DOHH2 (cell line): ENCODE measurements at regions not wholly inside any gene's neighbourhood (a gene's known extent, or its start where the extent isn't known, plus 50 kb on each side); places are given as distances from the start of the nearest gene placed in this dataset.

ENCODE experiments used
- H3F3A ChIP-seq: fragments of 200-600 bp; sonication (generic), shearing (Covaris generic); 2 replicates; pipeline ENCODE4 v1.6.0; 2016; ENCODE audit warnings: antibody characterized with exemption, mild to moderate bottlenecking; ENCODE audit not compliant: control insufficient read depth, insufficient read depth
- H3K27ac ChIP-seq: fragments of 200-600 bp; sonication (generic); 2 replicates; pipeline ENCODE4 v1.5.1; 2014; ENCODE audit warnings: low read depth, mild to moderate bottlenecking, low read length, moderate library complexity
- H3K27me3 ChIP-seq: fragments of 200-600 bp; sonication (generic); 2 replicates; pipeline ENCODE4 v1.6.1; 2014; ENCODE audit warnings: mild to moderate bottlenecking, low read length, mixed read lengths; ENCODE audit not compliant: control insufficient read depth
- H3K36me3 ChIP-seq: fragments of 200-600 bp; sonication (generic); 2 replicates; pipeline ENCODE4 v1.6.1; 2014; ENCODE audit warnings: mild to moderate bottlenecking, low read length, moderate library complexity, mixed read lengths; ENCODE audit not compliant: control insufficient read depth
- H3K4me1 ChIP-seq: fragments of 200-600 bp; sonication (generic); 2 replicates; pipeline ENCODE4 v1.6.1; 2014; ENCODE audit warnings: mild to moderate bottlenecking, low read length, mixed read lengths; ENCODE audit not compliant: control insufficient read depth
- H3K4me2 ChIP-seq: fragments of 200-600 bp; sonication (generic); 2 replicates; pipeline ENCODE4 v1.6.0; 2014; ENCODE audit warnings: mild to moderate bottlenecking, low read length, moderate library complexity
- H3K4me3 ChIP-seq: fragments of 200-600 bp; sonication (generic); 2 replicates; pipeline ENCODE4 v1.5.1; 2014; ENCODE audit warnings: mild to moderate bottlenecking, low read length, mixed read lengths
- H3K79me2 ChIP-seq: fragments of 200-600 bp; sonication (generic); 2 replicates; pipeline ENCODE4 v1.6.1; 2014; ENCODE audit warnings: mild to moderate bottlenecking, low read length, mixed read lengths; ENCODE audit not compliant: control insufficient read depth
- H3K9me2 ChIP-seq: fragments of 200-600 bp; sonication (generic); replicated peaks from 2 replicates; pipeline ENCODE4 v1.6.1; 2014; ENCODE audit warnings: mild to moderate bottlenecking, low read length, mixed read lengths; ENCODE audit not compliant: control insufficient read depth
- H3K9me3 ChIP-seq: fragments of 200-600 bp; sonication (generic); 2 replicates; pipeline ENCODE4 v1.6.1; 2014; ENCODE audit warnings: antibody characterized with exemption, low read length, mixed read lengths; ENCODE audit not compliant: control insufficient read depth, insufficient read depth
- H4K20me1 ChIP-seq: fragments of 200-600 bp; sonication (generic); 2 replicates; pipeline ENCODE4 v1.6.0; 2014; ENCODE audit warnings: low read depth, mild to moderate bottlenecking, antibody characterized with exemption, low read length, moderate library complexity; ENCODE audit not compliant: control insufficient read depth, insufficient read depth
- CTCF ChIP-seq: fragments of 200-600 bp; sonication (generic); IDR thresholded peaks from one replicate; pipeline ENCODE4 v1.5.1; 2014; ENCODE audit warnings: antibody characterized with exemption, mild to moderate bottlenecking, low read depth, low read length; ENCODE audit not compliant: poor library complexity, severe bottlenecking
- EZH2phosphoT487 ChIP-seq: fragments of 200-600 bp; sonication (generic); IDR thresholded peaks from 2 replicates; pipeline ENCODE4 v1.6.1; 2017; ENCODE audit warnings: borderline replicate concordance, mild to moderate bottlenecking, antibody characterized with exemption, low read length, moderate library complexity, mixed read lengths

- no peaks in the 10 kb centered on the region for H3K9me2 ChIP-seq
- no peak overlapping the region for H3K4me3 ChIP-seq
- no peaks in the 10 kb centered on the region for H4K20me1 ChIP-seq
These were observed 308.4 kb upstream of the COL3A1 start for GRCh38 chr2:188665727-188666304.

GRCh38 chr2:188666503-188666902, 307.7 kb upstream of the COL3A1 start:
- H3K27me3 ChIP-seq = no peaks in the 10 kb centered on the region
- no peaks in the 10 kb centered on the region for H3K79me2 ChIP-seq
- H3K9me3 ChIP-seq = no peaks in the 10 kb centered on the region
- H4K20me1 ChIP-seq = no peaks in the 10 kb centered on the region
- no peaks in the 10 kb centered on the region for H3K36me3 ChIP-seq
- no peaks in the 10 kb centered on the region for H3F3A ChIP-seq
- H3K9me2 ChIP-seq = no peaks in the 10 kb centered on the region
- H3K4me1 ChIP-seq = no peaks in the 10 kb centered on the region
- no peak overlapping the region for H3K27ac ChIP-seq
- TF ChIP-seq CTCF (no peak), EZH2phosphoT487 (no peak)
- no peak overlapping the region for H3K4me2 ChIP-seq
- H3K4me3 ChIP-seq = no peak overlapping the region

More at GRCh38 chr2:188665727-188666304, 308.4 kb upstream of the COL3A1 start:
- H3K79me2 ChIP-seq = no peaks in the 10 kb centered on the region
- no peak overlapping the region for H3K4me2 ChIP-seq
- H3K9me3 ChIP-seq = no peaks in the 10 kb centered on the region
- no peaks in the 10 kb centered on the region for H3F3A ChIP-seq
- H3K36me3 ChIP-seq = no peaks in the 10 kb centered on the region
- no peaks in the 10 kb centered on the region for H3K4me1 ChIP-seq
- no peak overlapping the region for H3K27ac ChIP-seq
- TF ChIP-seq CTCF (no peak), EZH2phosphoT487 (no peak)
- H3K27me3 ChIP-seq = no peaks in the 10 kb centered on the region

GRCh38 chr2:188668017-188668680, 306.0 kb upstream of the COL3A1 start:
- H3K9me3 ChIP-seq = no peaks in the 10 kb centered on the region
- H3K79me2 ChIP-seq = no peaks in the 10 kb centered on the region
- no peak overlapping the region for H3K4me3 ChIP-seq
- H3F3A ChIP-seq = no peaks in the 10 kb centered on the region
- no peak for TF ChIP-seq CTCF
- no peak for TF ChIP-seq EZH2phosphoT487
- H3K27ac ChIP-seq = no peak overlapping the region
- H3K36me3 ChIP-seq = no peaks in the 10 kb centered on the region
- H3K4me1 ChIP-seq = no peaks in the 10 kb centered on the region
- H3K9me2 ChIP-seq = no peaks in the 10 kb centered on the region
- H4K20me1 ChIP-seq = no peaks in the 10 kb centered on the region
- no peak overlapping the region for H3K4me2 ChIP-seq
- no peaks in the 10 kb centered on the region for H3K27me3 ChIP-seq
